NCI-H524 treated with DMSO at 0.1 percent for 48 hours (cell line): ENCODE measurements at regions not wholly inside any gene's neighbourhood (a gene's known extent, or its start where the extent isn't known, plus 50 kb on each side); places are given as distances from the start of the nearest gene placed in this dataset.
"Not testable (repeated sequence)": the region's sequence is repeated elsewhere in the genome, so short reads cannot be mapped to it uniquely, and the experiment has no call there.

Source experiments
- DNase-seq: peaks from one replicate; lab custom pipeline; 2025; lab: John Stamatoyannopoulos, UW

DNA sequence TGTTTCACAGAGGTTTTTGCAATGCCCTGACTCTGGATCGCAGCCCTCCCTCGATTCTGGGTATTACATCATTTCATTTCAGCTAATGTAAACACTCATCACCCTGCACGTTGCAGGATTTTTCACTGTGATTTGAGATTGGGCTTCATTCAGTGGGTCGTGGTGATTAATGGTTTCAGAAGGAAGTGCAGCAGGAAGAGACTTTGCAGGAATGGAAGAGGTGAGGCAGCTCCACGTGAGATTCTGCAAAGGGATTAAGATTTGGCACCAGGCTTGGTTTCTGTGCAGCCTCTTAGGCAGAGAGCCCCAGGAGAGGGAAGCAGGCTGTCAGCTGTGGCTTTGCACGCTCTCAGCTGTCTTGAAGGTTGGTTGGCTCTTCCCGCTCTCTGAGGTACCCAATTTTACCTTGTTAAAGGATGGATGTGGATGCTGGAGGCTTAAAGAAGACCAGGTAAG is 95.2 kb downstream of the PLCE1 start:
- DNase-seq: no peak

GRCh38 chr10:94091649-94092048 is 97.9 kb downstream of the PLCE1 start:
- no peak for DNase-seq

DNA sequence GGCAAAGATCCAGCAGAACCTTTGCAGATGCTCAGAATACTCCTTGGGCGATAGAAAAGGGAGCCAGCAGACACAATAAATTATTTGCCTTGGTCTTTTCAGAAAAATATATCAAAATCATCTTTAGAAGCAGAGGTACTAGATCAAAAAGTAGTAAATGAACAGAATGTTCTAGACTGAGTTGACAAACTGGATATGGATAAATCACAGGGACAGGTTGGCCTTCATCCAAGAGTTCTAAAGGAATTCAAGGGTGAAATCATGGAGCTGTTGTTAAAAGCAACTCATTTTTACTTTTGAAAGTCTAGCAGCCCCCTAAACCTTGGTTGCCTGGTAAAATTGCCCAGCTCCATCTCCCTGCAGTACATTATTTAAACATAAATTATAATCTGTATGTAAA is 99.1 kb downstream of the PLCE1 start:
- no peak for DNase-seq

- no peak for DNase-seq
Observed at GRCh38 chr10:94093286-94093905, 99.7 kb downstream of the PLCE1 start.

DNA sequence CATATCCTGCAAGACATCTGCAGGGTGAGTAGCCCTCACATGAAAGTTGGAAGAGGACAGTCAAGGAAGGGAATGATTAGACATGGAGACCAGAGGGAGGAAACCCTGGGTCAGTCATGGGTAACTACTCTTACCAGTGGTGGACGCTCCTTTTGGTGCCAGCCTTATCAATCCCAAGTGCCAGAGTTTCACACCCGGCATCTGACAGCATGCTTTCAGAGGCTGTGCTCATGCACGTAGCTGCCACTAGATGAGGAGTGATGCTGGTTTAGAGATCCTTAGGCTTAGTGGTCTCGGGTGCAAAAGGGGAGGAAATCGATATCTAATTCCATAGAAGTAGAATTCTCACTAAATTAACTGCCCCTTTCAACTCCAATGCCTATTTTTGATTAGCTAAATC is 100.8 kb downstream of the PLCE1 start:
- DNase-seq: no peak

- no peak for DNase-seq
Observed at GRCh38 chr10:94097656-94098055, 103.9 kb downstream of the PLCE1 start.

- no peak for DNase-seq
Observed at GRCh38 chr10:94098896-94099295, 105.2 kb downstream of the PLCE1 start.

DNA sequence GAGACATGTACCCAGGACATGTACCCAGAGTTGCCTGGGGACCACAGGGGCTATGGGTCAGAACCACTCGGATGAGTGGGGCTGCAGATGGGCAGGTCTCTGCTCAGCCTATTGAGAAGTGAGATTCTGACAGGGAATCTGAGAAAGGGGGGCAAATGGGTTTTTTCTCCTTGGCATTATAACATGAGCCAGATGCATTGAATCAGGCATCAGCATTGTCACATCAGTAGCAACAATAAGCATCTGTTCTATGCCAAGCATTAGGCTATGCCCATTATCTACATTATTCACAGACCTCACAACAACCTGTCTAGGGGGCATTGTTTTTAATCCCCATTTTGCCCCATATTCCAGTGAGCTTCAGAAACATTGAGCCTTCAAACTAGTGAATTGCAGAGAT is 108.2 kb downstream of the PLCE1 start:
- no peak for DNase-seq

GRCh38 chr10:94102436-94102835 is 108.7 kb downstream of the PLCE1 start:
- DNase-seq: no peak

- no peak for DNase-seq
Observed at GRCh38 chr10:94103192-94103591, 109.5 kb downstream of the PLCE1 start.

DNA sequence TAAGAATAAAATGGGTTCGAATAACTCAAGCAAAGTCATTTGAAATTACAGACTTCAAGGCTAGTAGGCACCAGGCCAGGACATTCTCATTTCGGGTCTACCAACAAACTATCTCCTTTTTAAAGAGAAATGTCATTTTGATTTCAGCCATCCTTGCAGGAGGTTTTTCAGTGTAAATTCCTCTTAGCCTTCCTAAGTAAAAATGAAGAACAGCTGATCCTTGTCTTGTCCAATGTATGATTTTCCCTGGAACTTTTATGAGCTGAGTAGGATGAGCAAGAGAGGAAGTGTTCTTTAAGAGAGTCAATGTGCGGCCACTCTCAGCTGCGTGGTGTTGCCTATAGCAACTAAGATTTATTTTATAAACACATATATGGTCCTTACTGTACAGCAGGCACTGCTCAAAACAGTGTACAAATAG is 110.1 kb downstream of the PLCE1 start:
- no peak for DNase-seq

DNA sequence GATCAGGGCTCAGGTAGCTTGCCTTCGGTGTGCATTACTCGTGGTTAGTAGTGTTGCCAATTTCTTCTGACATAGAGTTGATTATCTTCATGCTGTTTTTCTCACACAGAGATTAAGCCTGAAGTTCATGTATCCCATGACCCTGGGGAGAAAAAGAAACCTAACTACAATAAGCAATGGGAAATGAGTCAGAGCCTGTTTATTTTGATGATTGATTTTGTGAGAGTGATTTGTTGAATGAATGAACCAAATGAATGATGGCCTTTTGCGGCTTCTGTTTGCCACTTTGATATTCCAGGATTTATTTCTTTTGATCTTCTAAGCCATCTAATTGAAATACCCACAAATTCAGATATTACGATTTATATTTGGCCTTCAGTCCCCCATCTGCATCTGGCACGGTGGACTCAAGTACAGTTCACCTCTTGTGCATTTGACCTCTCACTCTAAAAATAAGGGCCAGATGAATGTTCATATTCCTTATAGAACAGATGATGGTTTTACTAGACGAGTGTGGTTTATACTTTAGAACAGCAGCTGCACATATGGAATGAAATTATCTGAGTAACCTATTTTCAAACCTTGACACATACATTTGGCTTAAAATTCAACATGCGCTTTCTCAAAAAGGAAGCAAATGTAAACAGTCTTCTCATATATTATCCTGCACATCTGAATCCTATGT is 110.7 kb downstream of the PLCE1 start:
- DNase-seq: no peak

DNA sequence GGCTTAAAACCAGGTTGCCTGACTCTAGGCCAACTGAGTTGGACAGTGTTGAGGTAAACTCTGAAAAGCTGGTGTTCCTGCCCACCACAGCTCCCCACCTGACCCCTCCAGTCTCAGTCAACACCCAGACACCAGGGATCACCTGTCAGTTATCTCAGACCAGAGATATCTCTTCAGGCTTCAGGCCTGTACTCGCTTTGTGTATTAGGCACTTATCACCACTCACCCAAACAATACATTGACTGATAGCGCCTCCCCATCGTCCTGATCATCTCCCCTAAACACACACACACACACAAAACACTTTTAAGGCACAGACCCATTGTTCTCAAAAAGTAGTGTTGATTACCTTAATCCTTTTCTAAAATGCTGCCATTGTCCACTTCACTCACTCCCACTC is 111.5 kb downstream of the PLCE1 start:
- no peak for DNase-seq

GRCh38 chr10:94107191-94107590 is 113.5 kb downstream of the PLCE1 start:
- DNase-seq: no peak

GRCh38 chr10:94108200-94108599 is 114.5 kb downstream of the PLCE1 start:
- DNase-seq: no peak

GRCh38 chr10:94111367-94111766 is 117.6 kb downstream of the PLCE1 start:
- DNase-seq: no peak

DNA sequence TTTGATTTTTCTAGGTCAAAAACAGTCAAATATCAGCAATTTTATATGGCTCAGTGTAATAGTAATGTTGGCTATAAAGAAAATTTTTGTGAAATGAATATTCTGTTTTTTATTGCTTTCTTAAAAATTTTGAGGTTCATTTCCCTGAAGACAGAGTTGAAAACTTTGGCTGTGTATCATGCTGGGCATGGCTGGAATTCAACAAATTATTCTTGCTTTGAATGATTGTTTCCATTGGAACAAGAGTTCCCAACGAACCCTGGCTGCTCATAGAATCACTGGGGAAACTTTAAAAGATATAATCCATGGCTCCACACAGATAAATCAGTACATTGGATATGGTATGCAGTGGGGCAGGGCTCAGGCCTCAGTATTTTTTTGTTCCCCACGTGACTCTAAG is 118.6 kb downstream of the PLCE1 start:
- DNase-seq: no peak

DNA sequence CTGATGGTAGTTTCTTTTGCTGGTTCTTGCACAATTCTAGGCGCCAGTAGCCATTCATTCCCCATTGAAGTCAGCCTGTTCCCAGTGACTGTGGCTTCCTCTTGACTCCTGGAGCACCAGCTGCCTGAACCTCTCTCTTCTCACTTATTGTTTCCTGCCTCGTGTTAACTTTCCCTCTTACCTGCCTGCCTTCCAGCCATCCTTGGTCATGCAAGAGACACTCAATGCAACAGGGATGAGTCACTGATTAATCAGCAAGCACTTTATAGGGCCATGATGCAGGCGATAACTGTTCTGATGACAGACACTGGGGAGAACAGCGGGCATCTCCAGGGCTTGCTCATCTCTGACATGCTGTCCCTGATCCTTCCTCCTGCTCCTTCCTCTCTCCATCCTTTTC is 122.0 kb downstream of the PLCE1 start:
- DNase-seq: no peak

- DNase-seq: no peak
Observed at GRCh38 chr10:94116848-94117247, 123.1 kb downstream of the PLCE1 start.

DNA sequence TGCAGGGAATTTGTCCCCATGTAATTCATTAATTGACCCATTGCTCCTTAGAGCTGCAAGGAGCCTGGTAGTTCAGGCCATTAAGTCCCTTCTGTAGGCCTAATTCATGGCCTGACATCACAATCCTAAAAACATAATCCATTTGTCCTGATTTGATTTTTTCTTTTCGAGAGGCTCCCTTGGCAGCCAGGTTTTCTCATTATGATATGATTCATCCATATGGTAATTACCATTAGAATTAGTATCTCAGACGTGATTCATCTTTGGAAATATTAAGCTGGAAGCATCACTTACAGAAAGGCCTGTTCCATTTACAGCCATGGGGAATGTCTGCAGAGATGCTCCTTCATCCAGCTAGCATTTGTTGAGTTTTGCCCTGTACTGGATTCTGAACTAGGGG is 128.5 kb downstream of the PLCE1 start:
- DNase-seq: no peak

- DNase-seq: no peak
Observed at GRCh38 chr10:94123258-94123995, 129.7 kb downstream of the PLCE1 start.

DNA sequence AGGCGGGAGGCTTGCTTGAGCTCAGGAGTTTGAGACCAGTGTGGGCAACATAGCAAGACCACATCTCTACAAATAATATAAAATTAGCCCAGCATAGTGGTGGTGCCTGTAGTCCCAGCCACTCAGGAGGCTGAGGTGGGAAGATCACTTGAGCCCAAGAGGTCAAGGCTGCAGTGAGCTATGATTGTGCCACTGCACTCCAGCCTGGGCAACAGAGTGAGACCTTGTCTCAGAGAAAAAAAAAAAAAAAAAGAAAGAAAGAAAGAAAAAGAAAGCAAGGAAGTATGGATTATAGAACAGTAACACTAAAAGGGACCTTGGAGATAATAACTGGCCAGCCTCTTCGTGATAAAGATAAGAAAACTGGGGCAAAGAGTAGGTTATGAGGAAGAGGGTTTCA is 130.4 kb downstream of the PLCE1 start:
- not testable (repeated sequence) for DNase-seq

DNA sequence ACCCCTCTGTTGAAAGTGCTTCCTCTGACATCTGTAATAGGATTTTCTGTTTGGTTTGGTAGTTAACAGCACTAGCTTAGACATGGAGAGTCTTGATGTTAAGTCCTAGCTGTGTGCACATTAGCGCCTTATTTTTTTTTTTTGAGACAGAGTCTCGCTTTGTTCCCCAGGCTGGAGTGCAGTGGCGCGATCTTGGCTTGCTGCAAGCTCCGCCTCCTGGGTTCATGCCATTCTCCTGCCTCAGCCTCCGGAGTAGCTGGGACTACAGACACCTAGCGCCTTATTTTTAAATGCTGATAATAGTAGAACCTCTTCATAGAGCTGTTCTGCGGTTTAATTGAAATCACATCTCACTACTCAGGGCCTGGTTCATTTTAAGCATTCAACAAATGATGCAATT is 131.5 kb downstream of the PLCE1 start:
- not testable (repeated sequence) for DNase-seq
